ENCODE measurements at regions not wholly inside any gene's neighbourhood (a gene's known extent, or its start where the extent isn't known, plus 50 kb on each side); places are given as distances from the start of the nearest gene placed in this dataset.
"Not testable (repeated sequence)": the region's sequence is repeated elsewhere in the genome, so short reads cannot be mapped to it uniquely, and the experiment has no call there.

DNA sequence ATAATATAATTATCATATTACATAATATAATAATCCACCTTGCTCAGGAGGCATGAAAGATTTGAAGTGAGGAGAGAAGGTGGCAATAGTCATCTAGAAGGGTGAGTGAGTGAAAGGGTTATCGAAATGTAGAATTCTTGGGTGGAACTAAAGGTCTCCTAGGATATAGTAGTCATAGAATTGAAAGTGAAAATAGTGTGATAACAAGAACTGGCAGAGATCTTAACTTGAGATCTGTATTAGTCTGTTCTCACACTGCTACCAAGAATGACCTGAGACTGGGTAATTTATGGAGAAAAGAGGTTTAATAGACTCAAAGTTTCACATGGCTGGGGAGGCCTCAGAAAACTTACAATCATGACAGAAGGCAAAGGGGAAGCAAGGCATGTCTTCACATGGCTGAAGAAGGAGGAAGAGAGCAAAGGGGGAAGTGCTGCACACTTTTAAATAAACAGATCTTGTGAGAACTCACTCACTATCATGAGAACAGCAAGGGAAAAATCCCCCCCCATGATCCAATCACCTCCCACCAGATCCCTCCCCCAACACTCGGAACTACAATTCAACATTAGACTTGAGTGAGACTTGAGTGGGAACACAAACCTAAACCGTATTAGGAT lies 351.5 kb downstream of the NR4A2 start:
- H3K4me3 ChIP-seq (replicated peaks; ENCODE audit: low read depth, low read length) = no peak overlapping the region
- no peak for DNase-seq (ENCODE audit: low read depth)
- TF ChIP-seq, protein P1, sequence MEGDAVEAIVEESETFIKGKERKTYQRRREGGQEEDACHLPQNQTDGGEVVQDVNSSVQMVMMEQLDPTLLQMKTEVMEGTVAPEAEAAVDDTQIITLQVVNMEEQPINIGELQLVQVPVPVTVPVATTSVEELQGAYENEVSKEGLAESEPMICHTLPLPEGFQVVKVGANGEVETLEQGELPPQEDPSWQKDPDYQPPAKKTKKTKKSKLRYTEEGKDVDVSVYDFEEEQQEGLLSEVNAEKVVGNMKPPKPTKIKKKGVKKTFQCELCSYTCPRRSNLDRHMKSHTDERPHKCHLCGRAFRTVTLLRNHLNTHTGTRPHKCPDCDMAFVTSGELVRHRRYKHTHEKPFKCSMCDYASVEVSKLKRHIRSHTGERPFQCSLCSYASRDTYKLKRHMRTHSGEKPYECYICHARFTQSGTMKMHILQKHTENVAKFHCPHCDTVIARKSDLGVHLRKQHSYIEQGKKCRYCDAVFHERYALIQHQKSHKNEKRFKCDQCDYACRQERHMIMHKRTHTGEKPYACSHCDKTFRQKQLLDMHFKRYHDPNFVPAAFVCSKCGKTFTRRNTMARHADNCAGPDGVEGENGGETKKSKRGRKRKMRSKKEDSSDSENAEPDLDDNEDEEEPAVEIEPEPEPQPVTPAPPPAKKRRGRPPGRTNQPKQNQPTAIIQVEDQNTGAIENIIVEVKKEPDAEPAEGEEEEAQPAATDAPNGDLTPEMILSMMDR (IDR thresholded peaks at IDR 0.05; ENCODE audit: low read length, missing control alignments) = no peak

DNA sequence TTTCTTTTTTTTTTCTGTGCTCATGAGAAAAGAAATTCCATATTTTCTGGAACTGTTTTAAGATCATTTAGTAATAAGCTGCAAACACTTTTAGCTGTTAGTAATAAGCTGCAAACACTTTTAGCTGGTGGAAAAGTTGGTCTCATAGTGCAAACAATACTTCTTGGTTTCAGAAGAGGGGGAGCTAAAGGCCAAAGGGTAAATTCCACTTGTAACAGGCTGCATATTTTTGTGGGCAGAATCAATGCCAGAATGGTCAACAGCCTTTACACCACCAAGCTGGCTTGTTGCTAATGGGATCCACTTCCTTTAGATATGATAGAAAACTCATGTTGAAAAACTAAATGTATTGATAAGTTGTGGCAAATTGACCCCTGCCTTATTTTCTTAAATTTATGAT lies 356.8 kb downstream of the NR4A2 start:
- DNase-seq (ENCODE audit: low read depth) = peak; percentile 4
- H3K4me3 ChIP-seq (replicated peaks; ENCODE audit: low read depth, low read length) = no peak overlapping the region
- TF ChIP-seq, protein P1 (IDR thresholded peaks at IDR 0.05; ENCODE audit: low read length, missing control alignments) = no peak

DNA sequence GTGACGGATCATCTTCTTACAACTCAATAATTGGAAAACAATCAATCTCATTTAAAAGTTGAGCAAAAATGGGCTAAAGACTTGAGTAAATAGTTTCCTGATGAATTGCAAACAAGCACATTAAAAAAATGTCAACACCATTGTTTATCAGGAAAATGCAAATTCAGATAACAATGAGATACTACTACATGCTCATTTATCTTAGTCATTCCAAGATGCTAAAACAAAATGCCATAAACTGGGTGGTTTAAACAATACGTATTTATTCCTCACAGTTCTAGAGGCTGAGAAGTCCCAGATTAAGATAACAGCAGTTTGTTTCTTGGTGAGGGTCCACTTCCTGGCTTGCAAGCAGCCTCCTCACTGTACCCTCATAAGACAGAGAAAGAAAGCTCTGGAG lies 359.6 kb downstream of the NR4A2 start:
- TF ChIP-seq, protein P1 (IDR thresholded peaks at IDR 0.05; ENCODE audit: low read length, missing control alignments) = no peak
- no peak overlapping the region for H3K4me3 ChIP-seq (replicated peaks; ENCODE audit: low read depth, low read length)
- no peak for DNase-seq (ENCODE audit: low read depth)

DNA sequence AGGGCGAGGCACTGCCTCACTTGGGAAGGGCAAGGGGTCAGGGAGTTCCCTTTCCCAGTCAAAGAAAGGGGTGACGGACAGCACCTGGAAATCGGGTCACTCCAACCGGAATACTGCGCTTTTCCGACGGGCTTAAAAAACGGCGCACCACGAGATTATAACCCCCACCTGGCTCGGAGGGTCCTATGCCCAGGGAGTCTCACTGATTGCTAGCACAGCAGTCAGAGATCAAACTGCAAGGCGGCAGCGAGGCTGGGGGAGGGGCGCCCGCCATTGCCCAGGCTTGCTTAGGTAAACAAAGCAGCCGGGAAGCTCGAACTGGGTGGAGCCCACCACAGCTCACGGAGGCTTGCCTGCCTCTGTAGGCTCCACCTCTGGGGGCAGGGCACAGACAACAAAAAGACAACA lies 366.5 kb downstream of the NR4A2 start:
- not testable (repeated sequence) for H3K4me3 ChIP-seq (replicated peaks; ENCODE audit: low read depth, low read length); DNase-seq (ENCODE audit: low read depth)

DNA sequence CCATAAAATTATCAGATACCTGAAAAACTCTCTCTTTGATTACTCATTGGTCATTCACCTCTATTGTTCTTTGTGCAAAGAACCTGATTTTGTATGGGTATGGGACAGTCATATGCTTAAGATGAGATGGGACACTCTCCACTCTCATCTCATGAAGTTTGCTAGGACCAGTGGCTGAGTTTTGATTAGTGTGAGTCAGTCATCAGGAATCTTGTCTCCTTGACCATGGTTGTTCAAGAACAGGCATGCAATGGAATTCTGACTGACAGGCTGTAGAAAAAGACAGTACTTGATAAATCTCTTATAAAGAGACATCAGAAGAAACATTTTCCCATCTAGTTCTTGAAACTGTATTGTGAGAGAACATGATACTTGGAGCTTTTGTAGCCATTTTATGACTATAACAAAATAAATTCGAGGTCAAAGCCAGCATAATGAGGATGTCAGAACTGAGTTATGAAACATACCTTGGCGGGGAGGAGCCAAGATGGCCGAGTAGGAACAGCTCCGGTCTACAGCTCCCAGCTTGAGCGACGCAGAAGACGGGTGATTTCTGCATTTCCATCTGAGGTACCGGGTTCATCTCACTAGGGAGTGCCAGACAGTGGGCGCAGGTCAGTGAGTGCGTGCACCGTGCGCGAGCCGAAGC lies 367.0 kb downstream of the NR4A2 start:
- no peak overlapping the region for H3K4me3 ChIP-seq (replicated peaks; ENCODE audit: low read depth, low read length)
- TF ChIP-seq, protein P1 (IDR thresholded peaks at IDR 0.05; ENCODE audit: low read length, missing control alignments) = no peak
- no peak for DNase-seq (ENCODE audit: low read depth)

DNA sequence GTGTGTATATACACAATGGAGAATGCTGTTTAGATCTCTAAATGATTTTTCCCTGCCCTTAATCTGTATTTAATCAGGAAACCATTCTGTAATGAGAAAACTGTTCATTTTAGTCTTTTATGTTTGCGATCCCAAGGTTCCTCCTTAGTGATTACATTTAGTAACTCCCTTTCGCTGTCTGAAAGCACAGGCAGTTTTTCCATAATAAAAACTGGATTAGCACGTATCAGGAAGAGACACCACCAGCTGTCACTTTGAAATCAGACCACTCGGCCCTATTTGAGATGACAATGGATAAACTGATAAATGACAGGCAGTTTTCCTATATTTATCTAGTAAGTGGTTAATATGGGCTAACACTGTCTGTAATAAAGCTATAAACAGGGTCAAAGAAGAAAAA lies 370.9 kb downstream of the NR4A2 start:
- no peak overlapping the region for H3K4me3 ChIP-seq (replicated peaks; ENCODE audit: low read depth, low read length)
- DNase-seq (ENCODE audit: low read depth) = no peak
- TF ChIP-seq, protein P1 (IDR thresholded peaks at IDR 0.05; ENCODE audit: low read length, missing control alignments) = no peak

DNA sequence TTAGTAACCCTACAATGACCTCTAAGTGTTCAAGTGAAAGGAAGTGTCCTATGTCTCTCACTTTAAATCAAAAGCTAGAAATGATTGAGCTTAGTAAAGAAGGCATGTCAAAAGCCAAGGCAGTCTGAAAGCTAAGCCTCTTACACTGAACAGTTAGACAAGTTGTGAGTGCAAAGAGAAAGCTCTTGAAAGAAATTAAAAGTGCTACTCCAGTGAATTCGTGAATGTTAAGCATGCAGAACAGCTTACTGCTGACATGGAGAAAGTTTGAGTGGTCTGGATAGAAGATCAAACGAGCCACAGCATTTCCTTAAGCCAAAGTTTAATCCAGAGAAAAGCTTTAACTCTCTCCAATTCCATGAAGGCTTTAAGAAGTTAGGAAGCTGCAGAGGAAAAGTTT lies 373.7 kb downstream of the NR4A2 start:
- no peak for DNase-seq (ENCODE audit: low read depth)
- TF ChIP-seq, protein P1 (IDR thresholded peaks at IDR 0.05; ENCODE audit: low read length, missing control alignments) = no peak

More for the DNA sequence above, 373.7 kb downstream of the NR4A2 start:
- no peak overlapping the region for H3K4me3 ChIP-seq (replicated peaks; ENCODE audit: low read depth, low read length)

All from fibroblast of pulmonary artery (primary cell).